HEK293 (cell line): ENCODE measurements at regions not wholly inside any gene's neighbourhood (a gene's known extent, or its start where the extent isn't known, plus 50 kb on each side); places are given as distances from the start of the nearest gene placed in this dataset.

Experiments
- CTCF ChIA-PET: fragments of 350-600 bp; formaldehyde crosslinking; extraction: SDS; loops from one replicate; lab custom pipeline; 2021; ENCODE audit warnings: antibody characterized with exemption; lab: Yijun Ruan, JAX
- POLR2A ChIA-PET: fragments of 300-600 bp; formaldehyde crosslinking; extraction: SDS; loops from one replicate; lab custom pipeline; 2020; ENCODE audit warnings: antibody characterized with exemption, inconsistent platforms; lab: Yijun Ruan, JAX
- H3K27ac ChIP-seq: fragments of 200-500 bp; sonication (Bioruptor generic); 2 replicates; pipeline ENCODE4 v1.5.1; 2014; ENCODE audit warnings: low read depth, low read length, control low read depth, inconsistent platforms; ENCODE audit errors: extremely low read depth
- H3K36me3 ChIP-seq, 2 experiments: fragments of 200-500 bp in 1 of 2; sonication (Bioruptor generic) in 1 of 2; 1 replicate in 1 of 2; 2 replicates in 1 of 2; pipeline ENCODE4 v1.5.1; 2014 to 2017; ENCODE audit warnings: inconsistent platforms in 2 of 2, low read length in 2 of 2; ENCODE audit not compliant: control insufficient read depth in 2 of 2, insufficient read depth in 1 of 2
- H3K4me1 ChIP-seq: fragments of 200-500 bp; sonication (Bioruptor generic); 2 replicates; pipeline ENCODE4 v1.5.1; 2014; ENCODE audit warnings: mild to moderate bottlenecking, low read length, inconsistent platforms; ENCODE audit not compliant: control insufficient read depth, insufficient read depth
- H3K4me3 ChIP-seq: 2 replicates; pipeline ENCODE4 v1.5.1; 2011; ENCODE audit warnings: low read depth, mild to moderate bottlenecking, control low read depth, low read length, moderate library complexity
- H3K9me3 ChIP-seq: fragments of 200-500 bp; sonication (Bioruptor generic); 2 replicates; pipeline ENCODE4 v1.5.1; 2014; ENCODE audit warnings: low read depth, low read length, inconsistent platforms; ENCODE audit not compliant: control insufficient read depth, insufficient read depth
- EGR2 ChIP-seq: fragments of 450-650 bp; formaldehyde crosslinking; IDR thresholded peaks from 2 replicates; pipeline ENCODE4 v1.5.1; 2016; ENCODE audit warnings: low read depth, missing biosample characterization, missing genetic modification characterization
- GFI1B ChIP-seq: fragments of 450-650 bp; formaldehyde crosslinking; IDR thresholded peaks from 2 replicates; pipeline ENCODE4 v1.5.1; 2016; ENCODE audit warnings: missing biosample characterization, missing genetic modification characterization
- GLI4 ChIP-seq: fragments of 450-650 bp; formaldehyde crosslinking; IDR thresholded peaks from 2 replicates; pipeline ENCODE4 v1.5.1; 2016; ENCODE audit warnings: missing biosample characterization, missing genetic modification characterization
- SALL2 ChIP-seq: fragments of 450-650 bp; formaldehyde crosslinking; IDR thresholded peaks from 2 replicates; pipeline ENCODE4 v1.5.0; 2017; ENCODE audit warnings: missing biosample characterization, mild to moderate bottlenecking, missing genetic modification characterization, borderline replicate concordance
- SCRT1 ChIP-seq: fragments of 450-650 bp; formaldehyde crosslinking; IDR thresholded peaks from 2 replicates; pipeline ENCODE4 v1.5.1; 2016; ENCODE audit warnings: missing biosample characterization, missing genetic modification characterization, borderline replicate concordance
- SCRT2 ChIP-seq: fragments of 450-650 bp; formaldehyde crosslinking; IDR thresholded peaks from 2 replicates; pipeline ENCODE4 v1.5.1; 2016; ENCODE audit warnings: missing biosample characterization, missing genetic modification characterization
- SP2 ChIP-seq: fragments of 450-650 bp; formaldehyde crosslinking; IDR thresholded peaks from 2 replicates; pipeline ENCODE4 v1.5.1; 2016; ENCODE audit warnings: missing biosample characterization, missing genetic modification characterization
- WT1 ChIP-seq: fragments of 450-650 bp; formaldehyde crosslinking; IDR thresholded peaks from 2 replicates; pipeline ENCODE4 v1.5.1; 2016; ENCODE audit warnings: missing biosample characterization, missing genetic modification characterization
- ZBTB1 ChIP-seq: fragments of 450-650 bp; formaldehyde crosslinking; IDR thresholded peaks from 2 replicates; pipeline ENCODE4 v1.5.1; 2016; ENCODE audit warnings: missing biosample characterization, missing genetic modification characterization
- ZFP41 ChIP-seq: fragments of 450-650 bp; formaldehyde crosslinking; IDR thresholded peaks from 2 replicates; pipeline ENCODE4 v1.5.1; 2016; ENCODE audit warnings: missing biosample characterization, missing genetic modification characterization, borderline replicate concordance
- ZNF140 ChIP-seq: fragments of 450-650 bp; formaldehyde crosslinking; IDR thresholded peaks from 2 replicates; pipeline ENCODE4 v1.5.1; 2016; ENCODE audit warnings: missing biosample characterization, missing genetic modification characterization
- ZNF2 ChIP-seq: fragments of 450-650 bp; formaldehyde crosslinking; IDR thresholded peaks from 2 replicates; pipeline ENCODE4 v1.5.1; 2016; ENCODE audit warnings: missing biosample characterization, missing genetic modification characterization
- ZNF211 ChIP-seq: fragments of 450-650 bp; formaldehyde crosslinking; IDR thresholded peaks from 2 replicates; pipeline ENCODE4 v1.5.1; 2016; ENCODE audit warnings: low read depth, missing biosample characterization, missing genetic modification characterization
- ZNF292 ChIP-seq: fragments of 450-650 bp; formaldehyde crosslinking; IDR thresholded peaks from 2 replicates; pipeline ENCODE4 v1.5.1; 2016; ENCODE audit warnings: low read depth, missing biosample characterization, missing genetic modification characterization, borderline replicate concordance
- ZNF350 ChIP-seq: fragments of 450-650 bp; formaldehyde crosslinking; IDR thresholded peaks from 2 replicates; pipeline ENCODE4 v1.5.0; 2017; ENCODE audit warnings: missing biosample characterization, mild to moderate bottlenecking, missing genetic modification characterization
- ZNF394 ChIP-seq: fragments of 450-650 bp; formaldehyde crosslinking; IDR thresholded peaks from 2 replicates; pipeline ENCODE4 v1.5.1; 2016; ENCODE audit warnings: missing biosample characterization, missing genetic modification characterization, mild to moderate bottlenecking, moderate library complexity, borderline replicate concordance
- ZNF529 ChIP-seq: fragments of 450-650 bp; formaldehyde crosslinking; IDR thresholded peaks from 2 replicates; pipeline ENCODE4 v1.5.1; 2017; ENCODE audit warnings: missing genetic modification characterization, missing biosample characterization; ENCODE audit not compliant: insufficient replicate concordance
- ZNF76 ChIP-seq: fragments of 450-650 bp; formaldehyde crosslinking; IDR thresholded peaks from 2 replicates; pipeline ENCODE4; 2016; ENCODE audit warnings: low read depth, missing biosample characterization, missing genetic modification characterization, borderline replicate concordance
- TF ChIP-seq, protein P1 (sequence below): fragments of 450-650 bp; formaldehyde crosslinking; conservative IDR thresholded peaks from 2 replicates; pipeline ENCODE4 v1.5.1; 2016; ENCODE audit warnings: low read depth, missing biosample characterization, missing genetic modification characterization
- TF ChIP-seq, protein P2 (sequence below): IDR thresholded peaks from 2 replicates; pipeline ENCODE4 v1.6.1; 2011; ENCODE audit warnings: mild to moderate bottlenecking, low read depth, low read length, borderline replicate concordance
- TF ChIP-seq, protein P3 (sequence below): fragments of 450-650 bp; formaldehyde crosslinking; IDR thresholded peaks from 2 replicates; pipeline ENCODE4 v1.5.1; 2016; ENCODE audit warnings: missing biosample characterization, missing genetic modification characterization, borderline replicate concordance
- TF ChIP-seq, protein P4 (sequence below): fragments of 450-650 bp; formaldehyde crosslinking; IDR thresholded peaks from 2 replicates; pipeline ENCODE4 v1.5.1; 2016; ENCODE audit warnings: missing biosample characterization, missing genetic modification characterization, low read depth

DNA sequence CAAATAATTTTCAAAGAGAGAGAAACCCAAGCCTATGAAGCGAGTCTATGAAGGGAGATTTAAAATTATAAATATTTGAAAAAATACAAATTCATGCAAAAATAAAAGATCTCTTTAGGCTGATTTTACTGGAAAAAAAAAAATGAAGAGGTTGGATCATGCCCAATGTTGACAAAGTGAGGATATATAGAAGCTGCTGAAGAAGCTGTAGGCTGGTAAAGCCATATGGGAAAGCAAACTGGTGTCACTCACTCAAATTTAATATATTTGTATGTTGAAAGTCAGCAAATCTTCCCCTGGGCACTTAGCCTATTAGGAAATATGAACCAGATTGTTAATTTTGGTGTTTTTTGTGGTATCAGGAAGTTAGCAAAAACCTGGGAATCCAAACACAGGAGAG lies 61.8 kb upstream of the BCHE start:
- no peaks in the 10 kb centered on the region for H3K4me1 ChIP-seq

DNA sequence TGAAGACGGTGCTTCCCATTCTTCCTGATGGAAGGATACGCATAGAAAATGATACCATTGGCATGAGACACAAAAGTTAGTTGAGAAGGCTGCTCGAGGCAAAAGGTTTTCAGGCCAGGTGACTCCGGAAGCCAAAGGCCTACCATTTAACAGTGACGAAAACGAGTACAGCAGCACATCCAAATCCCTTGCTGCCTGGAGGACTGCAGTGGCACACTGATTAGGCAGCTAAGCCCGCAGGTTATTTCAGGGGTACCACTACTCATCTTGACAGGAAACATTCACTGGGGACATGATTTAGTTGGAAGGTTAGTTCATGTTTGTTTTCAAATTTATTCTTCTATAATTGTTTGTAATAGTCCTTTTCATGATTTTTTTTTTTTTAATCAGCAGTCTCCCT lies 59.9 kb upstream of the BCHE start:
- no peak overlapping the region for H3K27ac ChIP-seq
- no peaks in the 10 kb centered on the region for H3K9me3 ChIP-seq
- H3K4me1 ChIP-seq, result no peaks in the 10 kb centered on the region
- no peak overlapping the region for H3K4me3 ChIP-seq
- ChIA-PET POLR2A (no interaction called here), CTCF (interaction anchor here (0.6 to 1.9 kb wide), 2 partner anchors 13 to 185 kb away, joined by 5 read pairs; no protein-coding TSS in a partner anchor)
- no peaks in the 10 kb centered on the region for H3K36me3 ChIP-seq
- TF ChIP-seq ZFP41 (tag by site-specific recombination) (no peak), ZNF394 (no peak), ZNF211 (no peak), SALL2 (tag by site-specific recombination) (no peak), ZNF350 (tag by site-specific recombination) (no peak), SCRT1 (tag by site-specific recombination) (no peak), SP2 (tag by site-specific recombination) (no peak), ZNF2 (no peak), ZNF292 (no peak), ZBTB1 (tag by site-specific recombination) (no peak), ZNF76 (tag by site-specific recombination) (no peak), SCRT2 (no peak), GLI4 (tag by site-specific recombination) (no peak), GFI1B (tag by site-specific recombination) (no peak), ZNF140 (tag by site-specific recombination) (no peak)
- TF ChIP-seq, protein P1, sequence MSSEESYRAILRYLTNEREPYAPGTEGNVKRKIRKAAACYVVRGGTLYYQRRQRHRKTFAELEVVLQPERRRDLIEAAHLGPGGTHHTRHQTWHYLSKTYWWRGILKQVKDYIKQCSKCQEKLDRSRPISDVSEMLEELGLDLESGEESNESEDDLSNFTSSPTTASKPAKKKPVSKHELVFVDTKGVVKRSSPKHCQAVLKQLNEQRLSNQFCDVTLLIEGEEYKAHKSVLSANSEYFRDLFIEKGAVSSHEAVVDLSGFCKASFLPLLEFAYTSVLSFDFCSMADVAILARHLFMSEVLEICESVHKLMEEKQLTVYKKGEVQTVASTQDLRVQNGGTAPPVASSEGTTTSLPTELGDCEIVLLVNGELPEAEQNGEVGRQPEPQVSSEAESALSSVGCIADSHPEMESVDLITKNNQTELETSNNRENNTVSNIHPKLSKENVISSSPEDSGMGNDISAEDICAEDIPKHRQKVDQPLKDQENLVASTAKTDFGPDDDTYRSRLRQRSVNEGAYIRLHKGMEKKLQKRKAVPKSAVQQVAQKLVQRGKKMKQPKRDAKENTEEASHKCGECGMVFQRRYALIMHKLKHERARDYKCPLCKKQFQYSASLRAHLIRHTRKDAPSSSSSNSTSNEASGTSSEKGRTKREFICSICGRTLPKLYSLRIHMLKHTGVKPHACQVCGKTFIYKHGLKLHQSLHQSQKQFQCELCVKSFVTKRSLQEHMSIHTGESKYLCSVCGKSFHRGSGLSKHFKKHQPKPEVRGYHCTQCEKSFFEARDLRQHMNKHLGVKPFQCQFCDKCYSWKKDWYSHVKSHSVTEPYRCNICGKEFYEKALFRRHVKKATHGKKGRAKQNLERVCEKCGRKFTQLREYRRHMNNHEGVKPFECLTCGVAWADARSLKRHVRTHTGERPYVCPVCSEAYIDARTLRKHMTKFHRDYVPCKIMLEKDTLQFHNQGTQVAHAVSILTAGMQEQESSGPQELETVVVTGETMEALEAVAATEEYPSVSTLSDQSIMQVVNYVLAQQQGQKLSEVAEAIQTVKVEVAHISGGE (tag by site-specific recombination), result no peak

More for the DNA sequence above, 61.8 kb upstream of the BCHE start:
- no peak overlapping the region for H3K4me3 ChIP-seq
- POLR2A ChIA-PET, result no interaction called here
- no peaks in the 10 kb centered on the region for H3K9me3 ChIP-seq
- no peaks in the 10 kb centered on the region for H3K36me3 ChIP-seq
- no peak for TF ChIP-seq EGR2 (tag by site-specific recombination)
- no peak for TF ChIP-seq SALL2 (tag by site-specific recombination)
- TF ChIP-seq WT1, result no peak
- TF ChIP-seq, protein P2, sequence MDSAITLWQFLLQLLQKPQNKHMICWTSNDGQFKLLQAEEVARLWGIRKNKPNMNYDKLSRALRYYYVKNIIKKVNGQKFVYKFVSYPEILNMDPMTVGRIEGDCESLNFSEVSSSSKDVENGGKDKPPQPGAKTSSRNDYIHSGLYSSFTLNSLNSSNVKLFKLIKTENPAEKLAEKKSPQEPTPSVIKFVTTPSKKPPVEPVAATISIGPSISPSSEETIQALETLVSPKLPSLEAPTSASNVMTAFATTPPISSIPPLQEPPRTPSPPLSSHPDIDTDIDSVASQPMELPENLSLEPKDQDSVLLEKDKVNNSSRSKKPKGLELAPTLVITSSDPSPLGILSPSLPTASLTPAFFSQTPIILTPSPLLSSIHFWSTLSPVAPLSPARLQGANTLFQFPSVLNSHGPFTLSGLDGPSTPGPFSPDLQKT, result no peak
- TF ChIP-seq, protein P3, sequence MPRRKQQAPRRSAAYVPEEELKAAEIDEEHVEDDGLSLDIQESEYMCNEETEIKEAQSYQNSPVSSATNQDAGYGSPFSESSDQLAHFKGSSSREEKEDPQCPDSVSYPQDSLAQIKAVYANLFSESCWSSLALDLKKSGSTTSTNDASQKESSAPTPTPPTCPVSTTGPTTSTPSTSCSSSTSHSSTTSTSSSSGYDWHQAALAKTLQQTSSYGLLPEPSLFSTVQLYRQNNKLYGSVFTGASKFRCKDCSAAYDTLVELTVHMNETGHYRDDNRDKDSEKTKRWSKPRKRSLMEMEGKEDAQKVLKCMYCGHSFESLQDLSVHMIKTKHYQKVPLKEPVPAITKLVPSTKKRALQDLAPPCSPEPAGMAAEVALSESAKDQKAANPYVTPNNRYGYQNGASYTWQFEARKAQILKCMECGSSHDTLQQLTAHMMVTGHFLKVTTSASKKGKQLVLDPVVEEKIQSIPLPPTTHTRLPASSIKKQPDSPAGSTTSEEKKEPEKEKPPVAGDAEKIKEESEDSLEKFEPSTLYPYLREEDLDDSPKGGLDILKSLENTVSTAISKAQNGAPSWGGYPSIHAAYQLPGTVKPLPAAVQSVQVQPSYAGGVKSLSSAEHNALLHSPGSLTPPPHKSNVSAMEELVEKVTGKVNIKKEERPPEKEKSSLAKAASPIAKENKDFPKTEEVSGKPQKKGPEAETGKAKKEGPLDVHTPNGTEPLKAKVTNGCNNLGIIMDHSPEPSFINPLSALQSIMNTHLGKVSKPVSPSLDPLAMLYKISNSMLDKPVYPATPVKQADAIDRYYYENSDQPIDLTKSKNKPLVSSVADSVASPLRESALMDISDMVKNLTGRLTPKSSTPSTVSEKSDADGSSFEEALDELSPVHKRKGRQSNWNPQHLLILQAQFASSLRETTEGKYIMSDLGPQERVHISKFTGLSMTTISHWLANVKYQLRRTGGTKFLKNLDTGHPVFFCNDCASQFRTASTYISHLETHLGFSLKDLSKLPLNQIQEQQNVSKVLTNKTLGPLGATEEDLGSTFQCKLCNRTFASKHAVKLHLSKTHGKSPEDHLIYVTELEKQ (tag by site-specific recombination), result no peak
- TF ChIP-seq ZNF529, result no peak
- TF ChIP-seq, protein P4, sequence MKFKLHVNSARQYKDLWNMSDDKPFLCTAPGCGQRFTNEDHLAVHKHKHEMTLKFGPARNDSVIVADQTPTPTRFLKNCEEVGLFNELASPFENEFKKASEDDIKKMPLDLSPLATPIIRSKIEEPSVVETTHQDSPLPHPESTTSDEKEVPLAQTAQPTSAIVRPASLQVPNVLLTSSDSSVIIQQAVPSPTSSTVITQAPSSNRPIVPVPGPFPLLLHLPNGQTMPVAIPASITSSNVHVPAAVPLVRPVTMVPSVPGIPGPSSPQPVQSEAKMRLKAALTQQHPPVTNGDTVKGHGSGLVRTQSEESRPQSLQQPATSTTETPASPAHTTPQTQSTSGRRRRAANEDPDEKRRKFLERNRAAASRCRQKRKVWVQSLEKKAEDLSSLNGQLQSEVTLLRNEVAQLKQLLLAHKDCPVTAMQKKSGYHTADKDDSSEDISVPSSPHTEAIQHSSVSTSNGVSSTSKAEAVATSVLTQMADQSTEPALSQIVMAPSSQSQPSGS (tag by site-specific recombination), result no peak
- TF ChIP-seq, all 188 proteins: peak for 0
- CTCF ChIA-PET, result no interaction called here
- H3K27ac ChIP-seq, result no peak overlapping the region
